NB4 (cell line): ENCODE measurements at regions not wholly inside any gene's neighbourhood (a gene's known extent, or its start where the extent isn't known, plus 50 kb on each side); places are given as distances from the start of the nearest gene placed in this dataset.
"Not testable (repeated sequence)": the region's sequence is repeated elsewhere in the genome, so short reads cannot be mapped to it uniquely, and the experiment has no call there.

Experiments
- DNase-seq: peaks from one replicate; pipeline ENCODE4 v3.0.0; 2010; ENCODE audit warnings: low read depth
- H3K4me3 ChIP-seq: one replicate; pipeline ENCODE4 v1.5.1; 2011; ENCODE audit warnings: mild to moderate bottlenecking, low read depth, low read length, moderate library complexity
- CTCF ChIP-seq: IDR thresholded peaks from one replicate; pipeline ENCODE4 v1.5.1; 2012; ENCODE audit warnings: low read depth, low read length
- MAX ChIP-seq: IDR thresholded peaks from 2 replicates; pipeline ENCODE4 v1.6.1; 2011; ENCODE audit warnings: low read depth, low read length
- MYC ChIP-seq: IDR thresholded peaks from 2 replicates; pipeline ENCODE4 v1.6.1; 2011; ENCODE audit warnings: low read depth, low read length
- POLR2A ChIP-seq: IDR thresholded peaks from 2 replicates; pipeline ENCODE4 v1.6.1; 2011; ENCODE audit warnings: mild to moderate bottlenecking; ENCODE audit not compliant: insufficient read length; ENCODE audit errors: extremely low read depth

GRCh38 chr4:19216476-19216875, 1035.2 kb upstream of the SLIT2 start:
- H3K4me3 ChIP-seq: no peak overlapping the region
- TF ChIP-seq MYC (no peak), POLR2A (no peak), CTCF (no peak), MAX (no peak)
- no peak for DNase-seq

GRCh38 chr4:19214591-19215186, 1037.0 kb upstream of the SLIT2 start:
- DNase-seq: no peak
- H3K4me3 ChIP-seq: no peak overlapping the region
- TF ChIP-seq POLR2A (no peak), CTCF (no peak), MYC (no peak), MAX (no peak)

DNA sequence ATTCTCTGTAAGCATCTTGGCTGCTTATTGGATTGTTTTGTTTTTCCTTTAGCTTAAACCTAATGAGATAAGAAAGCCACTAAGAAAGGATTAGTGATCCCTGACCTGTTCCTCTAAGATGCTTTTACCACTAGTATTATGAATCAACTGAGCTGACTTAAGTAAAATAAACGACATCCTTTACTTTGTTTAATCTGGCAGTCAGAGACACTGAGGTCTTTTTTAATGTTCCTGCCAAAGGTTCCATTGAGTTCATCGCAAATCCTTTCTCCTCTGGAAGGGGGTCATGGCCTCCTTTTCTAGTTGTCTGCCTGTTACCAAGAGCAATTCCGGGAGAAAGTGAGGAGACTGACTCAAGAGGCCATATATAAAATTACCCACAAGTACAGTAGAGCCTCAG, 1038.3 kb upstream of the SLIT2 start:
- TF ChIP-seq MYC: no peak
- no peak for TF ChIP-seq POLR2A
- TF ChIP-seq MAX: no peak
- no peak for TF ChIP-seq CTCF
- DNase-seq: no peak
- no peak overlapping the region for H3K4me3 ChIP-seq

DNA sequence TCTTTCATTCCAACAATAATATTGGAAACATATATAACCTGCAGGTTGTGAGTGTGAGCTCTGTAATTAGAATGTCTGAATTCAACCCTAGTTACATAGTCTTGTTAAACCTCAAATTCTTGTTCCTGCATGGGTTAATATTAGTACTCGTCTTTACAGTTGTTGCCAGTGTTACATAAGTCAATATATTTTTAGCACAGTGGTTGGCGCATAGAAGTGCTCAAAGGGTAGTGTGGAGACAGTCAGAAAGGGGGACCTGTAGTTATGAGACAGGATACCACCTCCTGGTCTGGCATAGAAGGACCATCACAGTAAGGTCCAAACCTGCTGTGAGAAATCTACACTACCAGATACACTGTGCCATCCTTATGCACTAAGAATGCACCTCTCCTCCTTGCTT, 1045.9 kb upstream of the SLIT2 start:
- TF ChIP-seq MYC (no peak), MAX (no peak), CTCF (no peak), POLR2A (no peak)
- no peak overlapping the region for H3K4me3 ChIP-seq
- DNase-seq: no peak

DNA sequence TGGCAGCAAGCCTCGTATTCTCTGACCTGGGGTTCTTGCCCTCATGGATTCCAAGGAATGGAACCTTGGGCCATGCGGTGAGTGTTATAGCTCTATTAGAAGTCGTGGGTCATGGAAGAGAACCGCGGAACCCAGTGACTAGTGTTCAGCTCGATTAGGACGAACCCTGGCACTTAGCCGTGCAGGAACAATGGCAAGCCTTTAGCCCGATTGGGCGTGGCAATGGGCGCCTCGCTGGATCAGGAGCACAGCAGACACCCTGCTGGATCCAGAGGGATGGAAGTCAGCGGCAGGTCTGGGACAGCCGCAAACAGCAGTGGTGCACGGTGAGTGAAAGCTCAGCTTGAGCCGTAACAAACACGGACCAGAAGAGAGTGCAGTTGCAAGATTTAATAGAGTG, 1053.9 kb upstream of the SLIT2 start:
- H3K4me3 ChIP-seq, DNase-seq: not testable (repeated sequence)

DNA sequence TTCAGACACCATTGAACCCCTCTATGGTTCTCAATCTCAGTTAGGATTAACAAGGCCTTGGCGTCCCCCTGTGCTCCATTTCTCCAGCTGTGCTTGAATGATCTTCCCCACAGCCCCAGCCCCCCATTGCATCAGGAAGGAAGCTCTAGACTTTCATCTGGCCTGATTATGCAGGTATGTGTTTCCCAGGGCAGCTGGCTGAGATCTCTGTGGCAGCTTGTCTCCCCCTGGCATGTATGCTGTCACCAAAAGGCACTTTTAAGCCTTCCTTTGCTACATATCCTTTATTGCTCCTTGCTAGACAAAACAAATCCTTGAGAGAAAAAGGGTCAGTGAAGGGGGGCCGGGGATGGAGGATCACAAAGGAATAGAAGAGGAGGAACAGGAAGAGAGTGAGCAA, 1056.0 kb upstream of the SLIT2 start:
- DNase-seq: no peak
- no peak overlapping the region for H3K4me3 ChIP-seq
- TF ChIP-seq MYC: no peak
- no peak for TF ChIP-seq POLR2A
- TF ChIP-seq MAX: no peak
- no peak for TF ChIP-seq CTCF
